Fibroblast of mammary gland (primary cell): ENCODE measurements at regions not wholly inside any gene's neighbourhood (a gene's known extent, or its start where the extent isn't known, plus 50 kb on each side); places are given as distances from the start of the nearest gene placed in this dataset.

Source experiments
- DNase-seq: peaks from one replicate; pipeline ENCODE4 v3.0.0-alpha.2; 2010; ENCODE audit warnings: low read depth
- H3K4me3 ChIP-seq: 2 replicates; pipeline ENCODE4 v1.5.1; 2011; ENCODE audit warnings: low read depth, mild to moderate bottlenecking, low read length, moderate library complexity; ENCODE audit not compliant: control insufficient read depth
- TF ChIP-seq, protein P1 (sequence below): conservative IDR thresholded peaks from 2 replicates; pipeline ENCODE4 v1.5.1; 2011; ENCODE audit warnings: low read depth, low read length, inconsistent platforms; ENCODE audit not compliant: control insufficient read depth, insufficient read depth

DNA sequence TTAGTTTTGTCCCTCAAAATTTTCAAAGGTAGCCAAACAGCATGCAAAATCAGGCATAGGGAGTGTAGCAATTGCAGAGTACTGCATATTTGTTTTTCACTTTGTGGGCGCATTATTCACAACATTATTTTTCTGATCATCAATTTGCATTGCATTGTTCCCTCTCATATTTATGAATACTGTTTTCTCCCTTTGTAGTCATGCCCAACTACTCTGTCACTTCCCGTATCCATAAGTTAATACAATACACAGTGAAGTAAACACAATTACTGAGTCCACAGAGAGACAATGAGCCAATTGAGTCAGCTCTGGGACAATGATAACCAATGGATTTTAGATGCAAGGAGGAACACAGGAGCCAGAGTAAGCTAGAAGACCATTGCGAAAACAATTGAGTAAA lies 944.0 kb upstream of the ADGRL4 start:
- no peak overlapping the region for H3K4me3 ChIP-seq
- DNase-seq, result no peak
- TF ChIP-seq, protein P1, sequence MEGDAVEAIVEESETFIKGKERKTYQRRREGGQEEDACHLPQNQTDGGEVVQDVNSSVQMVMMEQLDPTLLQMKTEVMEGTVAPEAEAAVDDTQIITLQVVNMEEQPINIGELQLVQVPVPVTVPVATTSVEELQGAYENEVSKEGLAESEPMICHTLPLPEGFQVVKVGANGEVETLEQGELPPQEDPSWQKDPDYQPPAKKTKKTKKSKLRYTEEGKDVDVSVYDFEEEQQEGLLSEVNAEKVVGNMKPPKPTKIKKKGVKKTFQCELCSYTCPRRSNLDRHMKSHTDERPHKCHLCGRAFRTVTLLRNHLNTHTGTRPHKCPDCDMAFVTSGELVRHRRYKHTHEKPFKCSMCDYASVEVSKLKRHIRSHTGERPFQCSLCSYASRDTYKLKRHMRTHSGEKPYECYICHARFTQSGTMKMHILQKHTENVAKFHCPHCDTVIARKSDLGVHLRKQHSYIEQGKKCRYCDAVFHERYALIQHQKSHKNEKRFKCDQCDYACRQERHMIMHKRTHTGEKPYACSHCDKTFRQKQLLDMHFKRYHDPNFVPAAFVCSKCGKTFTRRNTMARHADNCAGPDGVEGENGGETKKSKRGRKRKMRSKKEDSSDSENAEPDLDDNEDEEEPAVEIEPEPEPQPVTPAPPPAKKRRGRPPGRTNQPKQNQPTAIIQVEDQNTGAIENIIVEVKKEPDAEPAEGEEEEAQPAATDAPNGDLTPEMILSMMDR, result no peak

DNA sequence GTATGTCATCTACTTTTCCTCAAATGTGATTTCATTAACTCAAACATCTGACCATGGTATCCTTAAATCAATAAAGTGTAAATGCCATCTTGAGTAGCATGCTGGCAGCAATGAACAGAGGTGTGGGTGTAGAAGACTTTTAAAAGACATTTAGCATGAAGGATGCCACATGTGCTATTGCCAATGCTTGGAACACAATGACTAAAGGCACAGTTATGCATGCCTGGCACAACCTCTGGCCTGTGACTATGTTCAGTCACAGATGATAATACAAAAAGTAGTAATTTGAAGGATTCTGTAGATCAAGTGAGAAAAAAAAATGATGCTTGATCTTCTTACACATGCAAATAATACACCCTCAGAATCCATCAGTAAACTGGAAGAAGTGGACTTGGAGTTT lies 938.9 kb upstream of the ADGRL4 start:
- TF ChIP-seq, protein P1, result no peak

GRCh38 chr1:79929356-79929755 lies 922.8 kb upstream of the ADGRL4 start:
- TF ChIP-seq, protein P1, result no peak
- peak; percentile 72 for DNase-seq
- no peak overlapping the region for H3K4me3 ChIP-seq

More for the DNA sequence above, 938.9 kb upstream of the ADGRL4 start:
- H3K4me3 ChIP-seq, result no peak overlapping the region
- peak; percentile 14 for DNase-seq

DNA sequence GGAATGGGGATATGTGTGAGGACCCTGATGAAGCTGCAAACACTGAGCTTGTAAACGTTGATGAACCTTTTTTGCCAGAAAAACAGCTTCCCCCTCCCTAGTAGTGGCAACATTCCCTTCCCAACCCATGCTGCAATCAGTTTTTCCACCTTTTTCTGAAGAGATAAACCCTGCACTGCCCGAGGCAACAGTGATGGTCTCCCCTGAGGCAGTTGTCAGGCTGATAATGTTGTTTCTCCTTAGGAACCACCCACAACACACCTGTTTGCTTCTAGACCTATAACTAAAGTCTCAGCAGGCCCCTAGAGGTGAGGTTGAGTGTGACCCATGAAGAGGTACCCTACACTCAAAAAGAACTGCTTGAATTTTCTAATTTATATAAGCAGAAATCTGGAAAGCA lies 922.4 kb upstream of the ADGRL4 start:
- TF ChIP-seq, protein P1, result no peak
- no peak overlapping the region for H3K4me3 ChIP-seq
- DNase-seq, result no peak

DNA sequence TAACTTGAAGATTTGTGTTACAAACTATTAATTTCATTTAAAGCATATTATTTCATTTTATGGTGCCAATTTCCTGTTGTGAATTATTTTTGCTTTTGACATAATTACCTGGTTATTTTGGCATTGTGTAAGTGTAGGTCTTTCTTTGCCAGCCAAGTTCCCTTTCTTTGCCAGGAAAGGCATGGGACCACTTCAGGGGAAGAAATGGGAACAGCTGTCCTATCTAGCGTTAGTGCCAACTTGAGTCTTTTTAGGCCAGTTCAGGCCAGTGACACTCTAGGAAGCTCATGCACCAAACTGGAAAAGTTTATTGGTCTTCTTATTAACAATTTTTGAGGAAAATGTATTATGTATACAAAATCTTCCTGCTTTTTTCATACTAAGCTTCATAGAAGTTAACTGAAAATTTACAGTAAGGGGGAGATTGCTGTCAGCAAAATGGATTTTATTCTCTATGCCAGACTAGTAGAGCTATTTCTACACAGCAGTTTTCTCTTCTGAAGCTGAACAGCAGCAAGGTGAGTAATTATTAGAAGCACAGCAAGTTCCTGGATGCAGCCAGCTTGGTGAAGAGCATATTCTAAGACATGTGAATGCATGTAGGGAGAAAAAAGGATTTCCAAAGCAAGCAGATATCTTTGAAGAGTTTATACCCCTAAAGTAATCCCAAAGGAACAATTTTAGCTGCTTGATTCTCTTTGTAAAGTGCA lies 914.6 kb upstream of the ADGRL4 start:
- H3K4me3 ChIP-seq, result no peak overlapping the region
- DNase-seq, result no peak
- TF ChIP-seq, protein P1, result no peak

DNA sequence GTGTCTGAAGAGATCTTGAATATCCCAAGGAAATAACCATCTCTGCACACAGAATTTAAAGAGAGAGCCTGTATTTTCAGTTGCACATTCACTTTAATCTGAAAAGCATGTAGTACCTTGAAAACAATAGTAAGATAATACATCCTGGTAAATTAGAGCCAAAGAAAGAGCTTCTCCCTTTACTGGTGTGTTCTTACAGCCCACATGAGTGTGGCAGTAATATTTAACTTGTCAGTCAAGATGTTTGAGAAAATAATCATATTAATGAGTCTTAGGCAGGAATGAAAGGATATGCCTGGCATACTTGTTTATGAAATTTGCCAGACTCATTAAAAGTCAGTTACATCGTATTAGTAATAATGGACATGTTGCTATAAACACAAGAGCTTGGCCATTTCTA lies 908.4 kb upstream of the ADGRL4 start:
- no peak for DNase-seq
- TF ChIP-seq, protein P1, result no peak
- no peak overlapping the region for H3K4me3 ChIP-seq
